Stimulated activated CD4-positive, alpha-beta T cell treated with anti-CD3 and anti-CD28 coated beads, Interleukin-4, amount 100 ng/mL, for 24 hours (primary cell): ENCODE measurements at regions not wholly inside any gene's neighbourhood (a gene's known extent, or its start where the extent isn't known, plus 50 kb on each side); places are given as distances from the start of the nearest gene placed in this dataset.
A peak's percentile ranks its signal among the peaks of the same experiment; 100 is the strongest.
"Not testable (repeated sequence)": the region's sequence is repeated elsewhere in the genome, so short reads cannot be mapped to it uniquely, and the experiment has no call there.

Experiments used
- DNase-seq: peaks from one replicate; pipeline ENCODE4 v3.0.0-alpha.2; 2020

DNA sequence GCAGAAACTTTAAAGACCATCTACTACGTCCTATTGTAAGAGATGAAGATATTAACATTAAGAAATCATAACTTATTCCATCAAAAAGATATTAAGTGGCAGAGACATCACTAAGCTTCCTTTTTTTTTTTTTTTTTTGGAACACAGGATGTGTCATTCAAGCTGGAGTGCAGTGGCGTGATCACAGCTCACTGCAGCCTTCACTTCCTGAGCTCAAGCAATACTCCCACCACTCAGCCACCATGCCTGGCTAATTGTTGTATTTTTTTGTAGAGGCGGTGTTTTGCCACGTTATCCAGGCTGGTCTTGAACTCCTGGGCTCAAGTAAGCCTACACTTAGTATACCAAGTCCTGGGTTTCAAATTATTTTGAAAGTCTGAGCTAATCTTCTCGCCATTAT lies 169.7 kb upstream of the KCTD7 start:
- DNase-seq: not testable (repeated sequence)

DNA sequence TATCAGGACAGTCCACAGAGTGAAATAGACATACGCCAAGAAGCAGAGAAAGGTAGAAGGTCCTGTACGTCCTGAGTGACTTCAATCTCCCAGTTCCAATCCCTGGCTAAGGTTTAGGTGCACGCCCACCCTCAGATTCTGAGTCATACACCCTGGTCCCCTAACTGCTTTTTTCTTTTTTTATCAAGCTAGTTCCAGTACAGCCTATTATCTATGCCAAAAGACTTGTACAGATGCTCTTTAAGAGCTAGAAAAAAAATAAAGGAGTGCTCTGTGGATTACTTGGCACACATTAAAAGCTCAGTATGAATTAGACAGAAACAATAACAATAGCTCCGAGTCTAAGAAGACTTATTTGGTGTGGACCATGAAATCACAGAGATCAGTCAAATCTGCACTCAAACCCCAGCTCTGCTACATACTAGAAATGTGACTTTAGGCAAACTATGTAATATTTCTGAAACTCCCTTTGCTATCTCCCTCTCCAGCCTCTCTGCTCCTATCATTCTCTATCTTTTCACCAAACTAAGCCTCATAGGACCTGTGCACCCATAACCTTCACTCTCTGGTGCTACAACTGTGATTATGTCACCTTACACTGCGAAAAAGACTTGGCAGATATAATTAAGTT lies 168.8 kb upstream of the KCTD7 start:
- DNase-seq: not testable (repeated sequence)

DNA sequence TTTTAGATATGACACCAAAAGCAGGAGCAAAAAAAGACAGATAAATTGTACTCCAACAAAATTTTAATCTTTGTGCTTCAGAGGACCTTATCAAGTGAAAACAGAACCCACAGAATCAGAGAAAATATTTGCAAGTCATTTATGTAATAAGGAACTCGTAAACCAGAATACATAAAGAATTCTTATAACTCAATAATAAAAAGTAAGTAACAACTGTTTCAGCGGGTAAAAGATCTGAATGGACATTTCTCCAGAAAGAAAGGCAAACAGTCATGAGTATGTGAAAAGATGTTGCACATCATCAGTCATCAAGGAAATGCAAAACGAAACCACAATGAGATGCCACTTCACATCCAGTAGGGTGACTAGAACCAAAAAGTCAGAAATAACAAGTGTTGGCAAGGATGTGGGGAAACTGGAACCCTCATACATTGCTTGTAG lies 167.7 kb upstream of the KCTD7 start:
- no peak for DNase-seq

DNA sequence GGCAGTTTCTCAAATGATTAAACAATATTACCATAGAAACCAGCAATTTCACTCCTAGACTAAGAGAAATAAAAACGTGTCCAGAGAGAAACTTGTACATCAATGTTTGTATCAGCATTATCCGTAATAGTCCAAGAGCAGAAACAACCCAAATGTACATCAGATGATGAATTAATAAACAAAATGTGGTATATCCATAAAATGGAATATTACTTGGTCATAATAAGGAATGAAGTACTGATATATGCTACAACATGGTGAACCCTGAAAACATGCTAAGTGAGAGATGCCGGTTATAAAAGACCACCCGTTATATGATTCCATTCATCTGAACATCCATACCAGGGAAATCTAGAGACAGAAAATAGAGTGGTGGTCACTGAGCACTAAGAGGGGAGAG lies 167.3 kb upstream of the KCTD7 start:
- not testable (repeated sequence) for DNase-seq

DNA sequence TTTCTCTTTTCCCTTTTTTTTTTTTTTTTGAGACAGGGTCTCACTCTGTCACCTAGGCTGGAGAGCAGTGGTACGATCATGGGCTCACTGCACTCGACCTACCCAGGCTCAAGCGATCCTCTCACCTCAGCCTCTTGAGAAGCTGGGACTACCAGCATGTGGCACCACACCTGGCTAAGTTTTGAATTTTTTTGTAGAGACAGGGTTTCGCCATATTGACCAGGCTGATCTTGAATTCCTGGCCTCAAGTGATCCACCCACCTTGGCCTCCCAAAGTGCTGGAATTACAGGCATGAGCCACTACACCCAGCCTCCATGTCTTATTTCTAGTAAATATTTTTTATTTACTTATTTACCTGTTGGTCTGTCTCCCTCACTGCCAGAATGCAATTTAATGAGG lies 165.8 kb upstream of the KCTD7 start:
- not testable (repeated sequence) for DNase-seq

DNA sequence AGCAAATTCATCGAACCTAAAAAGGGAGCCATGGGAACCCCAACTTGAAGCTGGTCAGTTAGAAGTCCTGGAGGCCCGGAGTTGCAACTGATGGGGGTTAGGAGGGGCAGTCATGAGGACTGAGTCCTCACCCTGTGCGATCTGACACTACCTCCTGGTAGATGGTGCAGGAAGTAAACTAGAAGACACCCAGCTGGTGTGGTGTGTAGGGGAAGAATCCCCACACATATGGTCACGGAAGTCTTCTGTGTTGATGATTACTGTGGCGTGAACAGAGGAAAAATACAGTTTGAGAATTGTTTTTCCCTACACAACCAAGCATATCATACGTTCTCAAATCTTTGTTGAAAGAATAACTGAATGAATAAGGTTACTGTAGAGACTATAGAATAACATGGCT lies 164.6 kb upstream of the KCTD7 start:
- no peak for DNase-seq

DNA sequence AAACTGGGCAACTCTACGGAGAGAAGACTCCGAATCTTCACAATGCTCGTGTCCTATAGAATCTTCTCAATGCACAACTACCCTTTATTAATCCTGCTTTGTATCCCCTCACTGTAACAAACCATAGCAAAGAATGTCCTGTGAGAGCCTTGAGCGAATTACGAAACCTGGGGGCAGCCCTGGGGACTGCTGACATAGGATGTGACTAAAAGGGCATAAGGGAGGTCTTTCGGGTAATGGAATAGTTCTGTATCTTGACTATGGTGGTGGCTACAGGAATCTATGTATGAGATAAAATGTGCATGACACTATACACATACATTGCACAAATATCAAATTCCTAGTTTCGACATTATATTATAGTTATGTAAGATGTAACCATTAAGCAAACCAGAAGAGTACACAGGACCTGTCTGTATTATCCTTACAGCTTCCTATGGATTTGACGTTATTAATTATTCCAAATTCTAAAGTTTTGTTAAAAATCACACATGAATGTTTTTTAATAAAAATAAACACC lies 162.5 kb upstream of the KCTD7 start:
- DNase-seq: no peak

DNA sequence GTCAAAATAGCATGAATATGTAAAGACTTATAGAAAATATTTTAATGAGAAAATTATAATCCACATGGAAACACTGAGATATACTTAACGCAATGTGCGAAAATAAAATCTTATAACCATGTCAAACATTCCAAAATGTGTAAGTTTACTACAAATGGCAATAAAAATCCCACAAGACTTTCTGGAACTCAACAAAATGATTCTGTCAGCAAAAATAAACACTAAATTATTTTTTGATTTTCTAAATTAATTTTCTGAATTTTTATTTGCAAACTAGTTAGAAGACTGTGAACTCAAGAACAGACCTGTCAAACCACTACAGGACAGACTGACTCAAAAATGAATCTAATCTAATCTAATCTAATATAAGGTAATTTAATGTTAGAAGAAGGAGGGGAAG lies 160.8 kb upstream of the KCTD7 start:
- DNase-seq: no peak

DNA sequence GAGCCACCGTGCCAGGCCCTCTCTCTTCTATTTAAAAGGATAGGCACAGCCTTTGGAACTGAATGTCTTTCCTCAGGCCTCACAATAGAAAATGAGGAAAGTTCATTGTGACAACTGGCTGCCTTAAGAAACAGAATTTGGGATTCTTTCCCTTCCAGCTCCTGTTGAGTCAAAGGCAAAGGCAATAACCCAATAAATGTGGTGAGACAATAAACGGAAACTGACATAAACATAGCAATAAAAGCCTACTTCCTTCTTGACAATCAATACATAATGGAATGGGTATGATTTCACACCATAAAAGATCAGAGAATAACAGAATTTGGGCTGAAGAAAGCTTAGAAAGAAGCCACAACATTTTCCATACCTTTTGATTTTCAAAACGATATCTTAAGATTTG lies 155.6 kb upstream of the KCTD7 start:
- DNase-seq: not testable (repeated sequence)

DNA sequence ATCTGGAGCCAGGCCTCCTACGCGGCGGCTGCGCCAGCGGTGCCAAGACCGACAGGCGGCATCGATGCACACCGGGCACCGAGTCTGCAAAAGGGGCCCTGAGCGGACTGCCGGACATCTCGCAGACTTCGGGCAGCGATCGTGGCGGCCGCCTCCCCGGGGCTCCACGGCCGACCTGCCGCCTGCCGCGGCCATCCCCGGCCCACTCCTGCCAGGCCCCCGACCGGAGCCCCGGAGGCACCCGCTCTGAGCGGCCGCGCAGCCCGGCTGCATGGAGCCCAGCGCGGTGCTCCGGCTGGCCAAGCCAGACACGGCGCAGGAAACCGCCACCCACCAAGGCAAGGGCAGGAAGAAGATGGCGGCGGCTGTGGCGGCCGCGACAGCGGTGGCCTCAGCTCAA lies 154.2 kb upstream of the KCTD7 start:
- DNase-seq: no peak

DNA sequence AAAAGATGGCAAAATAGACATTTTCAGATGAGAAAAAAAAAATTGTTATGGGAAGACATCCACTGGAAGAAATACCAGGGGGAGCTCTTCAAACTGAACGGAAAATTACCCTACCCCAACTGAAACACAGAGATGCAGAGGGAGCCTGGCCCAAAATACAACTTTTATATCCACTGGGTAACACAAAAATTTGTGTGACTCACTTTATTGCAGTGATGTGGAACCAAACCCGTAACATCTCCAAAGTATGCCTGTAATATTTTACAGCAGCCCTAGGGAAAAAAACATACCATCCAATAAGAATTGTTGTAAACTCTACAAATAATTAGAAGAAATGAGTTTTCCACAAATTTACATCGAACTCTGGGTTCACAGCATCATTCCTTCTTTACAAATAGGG lies 152.6 kb upstream of the KCTD7 start:
- DNase-seq: not testable (repeated sequence)

DNA sequence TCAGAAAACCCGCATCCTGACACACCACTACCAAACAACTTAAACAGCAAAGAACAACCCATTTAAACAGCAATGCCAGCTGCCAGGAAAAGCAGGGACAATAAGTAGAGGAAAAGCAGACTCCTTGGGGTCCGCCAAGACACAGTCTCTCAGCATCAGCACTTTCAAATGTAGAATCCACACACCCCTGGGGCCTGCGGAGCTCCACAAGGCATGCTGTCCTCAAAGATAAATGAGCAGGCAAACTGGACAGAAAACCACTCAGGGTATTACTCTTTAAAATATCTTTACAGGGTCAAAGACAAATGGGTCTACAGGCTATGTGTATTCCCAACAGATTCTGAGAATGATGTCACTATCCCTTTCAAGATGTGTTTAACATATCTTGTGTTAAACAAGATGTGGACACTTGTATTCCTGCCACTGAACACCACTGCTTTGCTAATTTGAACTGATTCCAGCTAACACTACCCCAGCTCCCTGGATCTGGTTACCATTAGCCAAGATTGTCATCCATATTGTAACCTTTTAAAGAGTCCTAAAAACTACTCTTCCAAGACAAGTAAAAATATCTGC lies 150.8 kb upstream of the KCTD7 start:
- DNase-seq: not testable (repeated sequence)

DNA sequence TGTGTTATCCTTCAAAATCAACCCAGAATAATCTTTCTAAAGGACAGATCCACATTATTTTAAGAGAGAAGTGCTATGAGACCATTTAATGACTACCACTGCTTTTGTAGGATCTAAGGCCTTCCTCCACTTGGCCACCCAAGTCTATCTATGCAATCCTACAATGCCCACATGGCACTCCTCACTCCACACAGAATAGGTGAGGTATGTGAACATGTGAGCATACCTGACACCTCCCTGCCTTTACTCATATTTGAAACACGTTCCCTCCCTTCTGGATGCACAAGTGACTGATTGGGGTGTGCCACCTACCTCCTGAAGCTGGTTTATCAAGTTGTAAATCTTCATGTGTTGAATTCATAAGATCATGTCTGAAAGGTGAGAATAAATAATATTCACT lies 147.5 kb upstream of the KCTD7 start:
- not testable (repeated sequence) for DNase-seq

DNA sequence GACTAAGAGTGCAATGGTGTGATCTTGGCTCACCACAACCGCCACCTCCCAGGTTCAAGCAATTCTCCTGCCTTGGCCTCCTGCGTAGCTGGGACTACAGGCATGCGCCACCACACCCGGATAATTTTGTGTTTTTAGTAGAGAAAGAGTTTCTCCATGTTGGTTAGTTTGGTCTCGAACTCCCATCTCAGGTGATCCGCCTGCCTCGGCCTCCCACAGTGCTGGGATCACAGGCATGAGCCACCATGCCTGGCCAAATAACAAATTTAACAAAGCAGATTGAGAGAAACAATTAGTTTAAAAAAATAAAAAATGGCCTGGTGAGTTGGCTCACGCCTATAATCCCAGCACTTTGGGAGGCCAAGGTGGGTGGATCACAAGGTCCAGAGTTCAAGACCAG lies 139.6 kb upstream of the KCTD7 start:
- DNase-seq: not testable (repeated sequence)

DNA sequence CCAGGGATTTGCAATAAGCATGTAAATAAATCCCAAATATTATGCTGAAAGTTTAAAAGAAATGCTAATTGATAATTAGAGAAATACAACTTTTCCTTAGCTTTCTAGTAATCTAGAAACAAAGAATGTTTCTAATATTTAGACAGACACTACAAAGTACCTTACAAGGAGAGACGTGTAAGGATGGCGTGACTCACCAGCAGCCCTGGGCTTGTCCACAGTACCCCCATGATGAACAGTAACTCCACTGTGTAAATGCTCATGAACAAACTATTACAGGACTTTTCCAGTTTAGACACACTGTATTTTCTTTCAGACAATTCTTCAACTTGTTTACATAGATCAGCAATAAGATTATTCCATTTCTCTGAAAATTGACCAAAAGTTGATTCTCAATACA lies 138.9 kb upstream of the KCTD7 start:
- DNase-seq: not testable (repeated sequence)

DNA sequence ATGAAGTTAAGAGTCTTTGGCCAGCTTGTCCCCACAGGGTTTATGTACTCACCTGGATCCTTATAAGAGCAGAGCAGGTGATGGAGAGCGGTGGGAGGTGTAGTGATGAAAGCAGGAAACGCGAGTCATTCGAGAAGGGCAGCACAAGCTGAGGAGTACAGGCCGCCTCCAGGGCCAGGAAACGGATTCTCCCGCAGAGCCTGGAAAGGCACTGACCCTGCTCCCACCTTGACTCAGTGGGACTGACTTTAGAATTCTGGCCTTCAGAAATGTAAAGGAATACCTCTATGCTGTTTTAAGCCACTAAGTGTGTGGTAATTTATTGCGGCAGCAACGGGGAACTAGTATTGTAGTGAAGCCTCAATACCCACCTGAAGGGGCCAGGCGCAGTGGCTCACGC lies 137.7 kb upstream of the KCTD7 start:
- DNase-seq: not testable (repeated sequence)

DNA sequence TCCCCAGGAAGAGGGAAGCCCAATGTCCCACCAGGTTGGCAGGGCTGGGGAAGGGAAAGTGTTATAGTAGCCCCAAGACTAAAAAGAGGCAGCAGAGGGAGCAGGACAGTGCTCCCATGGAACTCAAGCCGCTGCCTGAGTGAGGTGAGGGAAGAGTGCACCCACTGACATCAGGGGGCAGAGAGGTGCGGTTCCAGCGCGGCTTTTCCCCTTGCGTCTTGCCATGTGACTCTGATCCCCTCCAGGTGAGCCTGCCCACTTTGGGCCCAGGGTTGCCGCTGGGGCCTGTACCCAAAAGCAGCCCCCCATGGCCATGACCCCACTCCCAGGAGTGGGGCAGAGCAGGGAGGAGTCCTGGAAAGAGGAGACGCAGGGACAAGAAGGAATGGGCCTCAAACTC lies 136.3 kb upstream of the KCTD7 start:
- not testable (repeated sequence) for DNase-seq

DNA sequence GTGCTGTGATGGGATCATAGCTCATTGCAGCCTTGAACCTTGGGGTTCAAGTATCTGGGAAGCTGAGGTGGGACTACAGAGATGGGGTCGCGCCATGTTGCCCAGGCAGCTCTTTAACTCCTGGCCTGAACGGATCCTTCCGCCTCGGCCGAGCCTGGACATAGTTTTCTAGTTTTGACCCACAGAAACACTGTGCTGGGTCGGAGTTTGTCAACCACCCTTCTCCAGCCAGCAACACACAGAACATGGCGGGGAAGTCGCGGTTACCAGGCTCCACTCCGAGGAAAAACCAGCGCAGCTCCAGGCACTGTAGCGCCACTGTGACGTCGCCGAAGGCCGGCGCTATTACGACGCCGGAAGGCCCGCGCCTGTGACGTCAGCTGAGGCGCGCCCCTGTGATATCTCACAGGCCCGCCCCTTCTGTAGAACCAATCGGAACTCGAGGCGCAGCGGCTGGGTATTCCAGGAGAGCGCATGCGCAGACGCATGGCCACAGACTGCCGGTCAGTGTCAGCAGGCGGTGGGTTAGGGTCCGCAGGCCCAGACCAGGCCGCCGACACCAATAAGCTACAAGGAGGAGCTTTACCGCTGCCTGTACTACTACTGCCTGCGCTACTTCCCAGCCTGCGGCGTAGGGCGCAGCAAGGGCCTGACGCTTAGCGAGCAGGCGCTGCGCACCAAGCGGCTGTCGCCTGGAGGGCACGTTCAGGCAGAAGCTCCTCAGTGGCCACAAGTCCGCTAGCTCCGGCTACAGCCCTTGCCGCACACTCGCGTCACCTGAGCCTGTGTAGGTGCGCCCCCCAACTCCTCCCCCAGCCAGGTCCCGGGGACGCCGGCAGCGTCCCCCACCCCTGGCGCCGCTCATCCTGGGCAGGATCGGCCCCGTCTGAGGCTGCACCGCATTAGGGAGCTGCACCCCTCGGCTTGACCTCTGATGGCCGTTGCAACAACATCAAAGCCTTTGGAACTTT lies 135.2 kb upstream of the KCTD7 start:
- peak; percentile 96 for DNase-seq

DNA sequence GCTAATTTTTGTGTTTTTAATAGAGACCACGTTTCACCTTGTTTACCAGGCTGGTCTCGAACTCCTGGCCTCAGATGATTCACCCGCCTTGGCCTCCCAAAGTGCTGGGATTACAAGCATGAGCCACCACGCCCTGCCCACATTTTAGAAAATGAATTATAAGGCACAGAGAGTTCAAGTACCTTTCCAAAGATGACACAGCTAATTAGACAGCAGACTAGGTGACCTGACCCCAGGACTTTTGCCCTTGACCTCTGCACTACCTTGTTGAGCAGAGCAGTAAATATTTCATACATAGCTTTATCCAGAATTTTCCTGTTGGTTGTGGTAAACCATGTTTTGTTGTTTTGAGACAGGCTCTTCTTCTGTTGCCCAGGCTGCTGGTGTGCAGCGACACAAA lies 131.3 kb upstream of the KCTD7 start:
- DNase-seq: no peak

DNA sequence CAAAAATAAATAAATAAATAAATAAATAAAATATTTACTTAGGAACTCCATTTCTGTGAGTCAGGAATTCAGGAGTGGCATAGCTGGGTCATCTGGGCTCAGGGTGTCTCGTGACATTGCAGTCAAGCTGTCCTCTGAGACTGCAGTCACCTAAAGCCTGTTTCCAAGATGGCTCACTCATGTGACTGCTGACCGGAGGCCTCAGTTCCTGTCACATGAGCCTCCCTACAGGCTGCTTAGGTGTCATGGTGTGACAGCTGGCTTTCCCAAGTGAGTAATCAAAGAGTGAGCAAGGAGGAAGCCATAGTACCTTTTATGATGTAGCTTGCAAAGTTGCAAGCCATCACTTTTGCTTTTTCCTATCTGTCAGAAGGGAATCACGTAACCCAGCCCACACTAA lies 128.6 kb upstream of the KCTD7 start:
- DNase-seq: no peak

DNA sequence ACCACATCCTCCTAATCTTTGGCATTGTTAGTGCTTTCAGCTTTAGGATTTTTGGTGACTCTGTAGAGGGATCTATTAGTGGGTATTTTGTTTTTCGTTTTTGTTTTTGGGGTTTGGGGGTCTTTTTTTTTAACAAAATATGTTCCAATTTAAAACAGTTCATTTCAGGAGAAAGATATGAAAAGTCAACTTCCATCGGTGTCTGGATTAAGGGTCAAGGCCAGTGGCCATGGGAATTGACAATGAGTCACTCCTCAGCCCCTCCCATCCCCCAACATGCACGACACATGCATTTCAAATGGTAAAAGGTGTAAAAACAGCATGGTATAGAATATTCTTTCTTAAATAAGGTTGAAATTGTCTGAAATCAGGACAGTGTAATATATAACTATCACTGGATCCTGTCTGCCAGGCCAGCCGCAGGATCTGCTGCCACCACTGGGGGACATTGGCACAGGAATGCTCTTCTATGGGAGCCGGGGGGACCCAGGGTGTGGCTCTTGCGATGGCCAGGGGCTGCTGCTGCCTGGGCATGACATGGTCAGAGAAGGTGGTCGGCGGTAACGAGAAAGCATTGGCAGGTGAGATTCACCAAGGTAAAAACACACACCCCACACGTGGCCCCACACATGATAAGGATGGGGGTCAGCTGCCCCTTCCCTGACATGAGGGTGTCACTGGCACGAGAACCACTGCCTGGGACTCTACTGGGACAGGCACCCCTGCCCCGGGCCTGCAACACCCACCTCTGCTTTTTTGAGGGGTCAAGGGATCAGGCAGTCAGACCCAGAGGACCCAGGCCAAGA lies 126.2 kb upstream of the KCTD7 start:
- no peak for DNase-seq

DNA sequence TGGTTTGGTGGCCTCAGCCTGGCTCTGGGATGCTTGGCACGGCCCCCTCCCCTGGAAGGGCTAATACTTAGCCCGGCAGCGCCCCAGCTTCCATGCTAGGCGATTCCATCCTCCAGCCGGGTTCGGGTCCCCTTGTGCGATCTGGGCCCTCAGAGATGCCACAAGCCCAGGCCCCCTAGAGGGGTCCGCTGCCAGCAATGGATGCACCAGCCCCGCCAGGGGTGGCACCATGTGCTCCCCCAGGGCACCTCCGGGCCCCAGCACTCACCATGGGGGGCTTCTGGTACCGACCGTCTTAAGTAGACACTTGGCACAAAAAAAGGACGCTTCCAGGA lies 125.7 kb upstream of the KCTD7 start:
- no peak for DNase-seq

DNA sequence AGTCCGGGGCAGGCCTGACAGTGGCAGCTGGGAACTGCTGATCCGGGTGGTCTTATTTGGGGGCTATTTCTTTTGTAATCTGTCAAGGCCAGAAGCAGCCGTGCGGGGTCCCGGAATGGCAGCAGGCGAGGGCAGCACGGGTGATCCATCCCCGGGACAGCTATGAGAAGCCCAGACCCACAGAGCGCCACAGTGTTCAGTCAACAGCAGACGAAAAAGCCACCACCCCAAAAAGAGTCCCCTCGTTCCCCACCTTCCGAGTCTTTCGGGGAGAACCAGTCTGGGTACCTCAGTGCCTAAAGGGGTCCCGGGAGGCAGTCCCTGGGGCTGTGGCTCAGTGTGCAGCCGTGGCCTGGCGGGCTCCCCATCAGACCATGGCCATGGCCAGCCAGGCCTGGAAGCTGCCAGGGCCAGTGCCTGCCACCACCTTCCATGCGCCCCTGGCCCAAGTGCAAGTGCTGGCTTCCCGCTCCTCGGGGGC lies 125.1 kb upstream of the KCTD7 start:
- no peak for DNase-seq
